Epithelial cell of esophagus (primary cell): ENCODE measurements at regions not wholly inside any gene's neighbourhood (a gene's known extent, or its start where the extent isn't known, plus 50 kb on each side); places are given as distances from the start of the nearest gene placed in this dataset.

Source experiments
- DNase-seq: peaks from one replicate; pipeline ENCODE4 v3.0.0; 2010; ENCODE audit warnings: low read depth
- H3K4me3 ChIP-seq: 2 replicates; pipeline ENCODE4 v1.5.1; 2011; ENCODE audit warnings: mild to moderate bottlenecking, low read length, control low read depth
- CTCF ChIP-seq: IDR thresholded peaks from 2 replicates; pipeline ENCODE4 v1.5.1; 2011; ENCODE audit warnings: low read depth, mild to moderate bottlenecking, low read length, control low read depth, inconsistent platforms; ENCODE audit not compliant: insufficient read depth; ENCODE audit errors: missing control alignments

GRCh38 chr7:131967216-131967730 lies 410.8 kb upstream of the PODXL start:
- TF ChIP-seq CTCF, result no peak
- no peak for DNase-seq
- H3K4me3 ChIP-seq, result no peak overlapping the region

- DNase-seq, result no peak
- no peak for TF ChIP-seq CTCF
- H3K4me3 ChIP-seq, result no peak overlapping the region
Measured at GRCh38 chr7:131964203-131964602, 407.8 kb upstream of the PODXL start.

- no peak for DNase-seq
- no peak overlapping the region for H3K4me3 ChIP-seq
- no peak for TF ChIP-seq CTCF
Measured at GRCh38 chr7:131961054-131961680, 404.7 kb upstream of the PODXL start.

- H3K4me3 ChIP-seq, result no peak overlapping the region
- DNase-seq, result no peak
- TF ChIP-seq CTCF, result no peak
Measured at GRCh38 chr7:131959106-131959812, 402.8 kb upstream of the PODXL start.

- no peak overlapping the region for H3K4me3 ChIP-seq
- DNase-seq, result peak; percentile 40
- no peak for TF ChIP-seq CTCF
Measured at GRCh38 chr7:131957338-131958020, 401.1 kb upstream of the PODXL start.

- H3K4me3 ChIP-seq, result no peak overlapping the region
- no peak for TF ChIP-seq CTCF
- no peak for DNase-seq
Measured at GRCh38 chr7:131956864-131957263, 400.4 kb upstream of the PODXL start.
